Adrenal gland (tissue), 5 donors: ENCODE measurements at regions not wholly inside any gene's neighbourhood (a gene's known extent, or its start where the extent isn't known, plus 50 kb on each side); places are given as distances from the start of the nearest gene placed in this dataset.

Experiments
- POLR2A ChIP-seq, 2 donors: fragments of 450-650 bp; IDR thresholded peaks; one replicate each; pipeline ENCODE4 v1.6.1; 2017; ENCODE audit warnings: antibody characterized with exemption in 2 of 2, mild to moderate bottlenecking in 2 of 2, moderate library complexity in 1 of 2
- TF ChIP-seq, protein P1 (sequence below), 6 experiments: fragments of 450-650 bp in 4 of 6; fragments of 200-600 bp in 2 of 6; sonication (generic) in 1 of 6; IDR thresholded peaks; 1 replicate in 5 of 6; 2 replicates in 1 of 6; pipeline versions ENCODE4 v1.5.1 to v1.8.0; 2016 to 2021; ENCODE audit warnings: antibody characterized with exemption in 6 of 6, mild to moderate bottlenecking in 2 of 6, moderate library complexity in 1 of 6
- donor health status: DM: no; HTN: no; CAD: no.

- TF ChIP-seq, protein P1, sequence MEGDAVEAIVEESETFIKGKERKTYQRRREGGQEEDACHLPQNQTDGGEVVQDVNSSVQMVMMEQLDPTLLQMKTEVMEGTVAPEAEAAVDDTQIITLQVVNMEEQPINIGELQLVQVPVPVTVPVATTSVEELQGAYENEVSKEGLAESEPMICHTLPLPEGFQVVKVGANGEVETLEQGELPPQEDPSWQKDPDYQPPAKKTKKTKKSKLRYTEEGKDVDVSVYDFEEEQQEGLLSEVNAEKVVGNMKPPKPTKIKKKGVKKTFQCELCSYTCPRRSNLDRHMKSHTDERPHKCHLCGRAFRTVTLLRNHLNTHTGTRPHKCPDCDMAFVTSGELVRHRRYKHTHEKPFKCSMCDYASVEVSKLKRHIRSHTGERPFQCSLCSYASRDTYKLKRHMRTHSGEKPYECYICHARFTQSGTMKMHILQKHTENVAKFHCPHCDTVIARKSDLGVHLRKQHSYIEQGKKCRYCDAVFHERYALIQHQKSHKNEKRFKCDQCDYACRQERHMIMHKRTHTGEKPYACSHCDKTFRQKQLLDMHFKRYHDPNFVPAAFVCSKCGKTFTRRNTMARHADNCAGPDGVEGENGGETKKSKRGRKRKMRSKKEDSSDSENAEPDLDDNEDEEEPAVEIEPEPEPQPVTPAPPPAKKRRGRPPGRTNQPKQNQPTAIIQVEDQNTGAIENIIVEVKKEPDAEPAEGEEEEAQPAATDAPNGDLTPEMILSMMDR (IDR thresholded peaks at IDR 0.05) = no peak
- TF ChIP-seq POLR2A (IDR thresholded peaks at IDR 0.05) = no peak
Measured at GRCh38 chr11:95684701-95685100, 104.9 kb downstream of the FAM76B start.
